Suprapubic skin (tissue), 4 donors: ENCODE measurements at regions not wholly inside any gene's neighbourhood (a gene's known extent, or its start where the extent isn't known, plus 50 kb on each side); places are given as distances from the start of the nearest gene placed in this dataset.

Experiments
- CTCF ChIP-seq, 2 donors: fragments of 200-600 bp in 1 of 2; fragments of 450-650 bp in 1 of 2; sonication (generic) in 1 of 2; IDR thresholded peaks; one replicate each; pipeline ENCODE4 v1.5.1; 2016 to 2019; ENCODE audit warnings: antibody characterized with exemption in 2 of 2, mild to moderate bottlenecking in 1 of 2, moderate library complexity in 1 of 2
- EP300 ChIP-seq: sonication (generic); formaldehyde crosslinking; IDR thresholded peaks from one replicate; pipeline ENCODE4 v1.6.1; 2017; ENCODE audit warnings: antibody characterized with exemption
- POLR2A ChIP-seq, 2 donors: fragments of 450-650 bp; IDR thresholded peaks; one replicate each; pipeline ENCODE4 v1.6.1; 2017; ENCODE audit warnings: antibody characterized with exemption in 2 of 2, mild to moderate bottlenecking in 2 of 2, moderate library complexity in 2 of 2
- POLR2AphosphoS5 ChIP-seq, 3 donors: sonication (generic); formaldehyde crosslinking; IDR thresholded peaks; one replicate each; pipeline ENCODE4 v1.6.1; 2017; ENCODE audit warnings: antibody characterized with exemption in 3 of 3

GRCh38 chr10:131021246-131021895, 290.1 kb downstream of the TCERG1L start:
- TF ChIP-seq POLR2A (IDR thresholded peaks at IDR 0.05): no peak
- TF ChIP-seq POLR2AphosphoS5 (IDR thresholded peaks at IDR 0.05): no peak
- no peak for TF ChIP-seq CTCF (IDR thresholded peaks at IDR 0.05)
- TF ChIP-seq EP300: no peak
